Cerebellar cortex (tissue), 1 donor: ENCODE measurements at regions not wholly inside any gene's neighbourhood (a gene's known extent, or its start where the extent isn't known, plus 50 kb on each side); places are given as distances from the start of the nearest gene placed in this dataset.
A peak's percentile ranks its signal among the peaks of the same experiment; 100 is the strongest.

Experiments used
- DNase-seq: peaks from one replicate; pipeline ENCODE4 v3.0.0-alpha.2; 2015; ENCODE audit warnings: low spot score

GRCh38 chr15:31151301-31152233 is 50.0 kb upstream of the TRPM1 start:
- DNase-seq: no peak

DNA sequence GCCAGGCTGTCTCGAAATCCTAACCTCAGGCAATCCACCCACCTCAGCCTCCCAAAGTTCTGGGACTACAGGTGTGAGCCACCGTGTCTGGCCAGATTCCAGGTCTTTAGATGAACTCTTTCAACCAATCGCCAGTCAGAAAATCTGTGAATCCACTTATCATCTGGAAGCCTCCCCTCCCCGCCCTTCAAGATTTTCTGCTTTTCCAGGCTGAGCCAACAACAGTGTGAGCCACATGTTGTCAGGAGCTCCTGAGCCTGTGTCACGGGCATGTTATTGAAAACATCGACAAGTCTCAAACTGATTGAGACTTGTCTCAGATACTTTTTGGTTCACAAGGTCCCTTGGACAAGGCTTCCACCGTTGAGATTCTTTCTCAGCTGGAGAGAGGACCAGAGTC is 52.0 kb upstream of the TRPM1 start:
- no peak for DNase-seq

DNA sequence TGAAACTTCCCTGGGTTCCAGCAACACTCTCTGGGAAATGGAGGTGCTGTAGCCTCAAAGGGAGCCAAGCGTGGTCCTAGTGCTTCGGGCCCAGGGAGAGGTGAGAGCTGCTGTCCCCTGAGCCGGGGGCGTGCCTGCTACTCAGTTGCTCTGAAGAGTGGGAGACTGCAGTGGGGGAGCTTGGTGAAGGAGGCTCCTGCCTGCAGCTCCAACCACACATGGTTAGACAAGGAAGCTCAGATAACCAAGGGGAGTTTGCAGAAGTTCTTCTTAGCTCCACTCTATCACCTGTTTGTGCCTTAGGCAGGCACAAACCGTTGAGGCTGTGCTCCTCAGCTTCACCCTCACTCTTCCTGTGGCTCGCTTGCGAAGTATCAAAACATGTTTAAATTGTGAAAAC is 53.6 kb upstream of the TRPM1 start:
- DNase-seq: no peak

DNA sequence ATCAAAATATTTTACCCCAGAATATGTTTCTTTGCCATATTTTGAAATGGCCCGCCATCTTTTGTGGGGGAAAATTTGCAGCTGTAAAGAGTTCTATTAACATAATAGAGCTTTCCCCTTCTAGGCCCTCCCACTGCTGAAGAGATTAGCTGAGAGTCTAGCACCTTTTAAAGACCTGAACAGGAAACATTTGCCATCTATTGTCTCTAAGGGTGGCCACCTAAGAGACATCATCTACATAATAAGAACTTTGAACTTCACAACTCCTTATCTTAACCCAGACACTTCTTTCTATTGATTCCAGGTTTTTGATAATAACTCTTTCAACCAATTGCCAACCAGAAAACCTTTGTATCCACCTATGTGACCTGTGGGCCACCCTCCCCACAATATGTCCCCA is 54.7 kb upstream of the TRPM1 start:
- no peak for DNase-seq

GRCh38 chr15:31156808-31157207 is 55.3 kb upstream of the TRPM1 start:
- no peak for DNase-seq

GRCh38 chr15:31157644-31158069 is 56.1 kb upstream of the TRPM1 start:
- DNase-seq: no peak

GRCh38 chr15:31158858-31159569 is 57.5 kb upstream of the TRPM1 start:
- DNase-seq: no peak

- no peak for DNase-seq
Observed at GRCh38 chr15:31159837-31160236, 58.3 kb upstream of the TRPM1 start.

- no peak for DNase-seq
Observed at GRCh38 chr15:31160297-31160696, 58.8 kb upstream of the TRPM1 start.

DNA sequence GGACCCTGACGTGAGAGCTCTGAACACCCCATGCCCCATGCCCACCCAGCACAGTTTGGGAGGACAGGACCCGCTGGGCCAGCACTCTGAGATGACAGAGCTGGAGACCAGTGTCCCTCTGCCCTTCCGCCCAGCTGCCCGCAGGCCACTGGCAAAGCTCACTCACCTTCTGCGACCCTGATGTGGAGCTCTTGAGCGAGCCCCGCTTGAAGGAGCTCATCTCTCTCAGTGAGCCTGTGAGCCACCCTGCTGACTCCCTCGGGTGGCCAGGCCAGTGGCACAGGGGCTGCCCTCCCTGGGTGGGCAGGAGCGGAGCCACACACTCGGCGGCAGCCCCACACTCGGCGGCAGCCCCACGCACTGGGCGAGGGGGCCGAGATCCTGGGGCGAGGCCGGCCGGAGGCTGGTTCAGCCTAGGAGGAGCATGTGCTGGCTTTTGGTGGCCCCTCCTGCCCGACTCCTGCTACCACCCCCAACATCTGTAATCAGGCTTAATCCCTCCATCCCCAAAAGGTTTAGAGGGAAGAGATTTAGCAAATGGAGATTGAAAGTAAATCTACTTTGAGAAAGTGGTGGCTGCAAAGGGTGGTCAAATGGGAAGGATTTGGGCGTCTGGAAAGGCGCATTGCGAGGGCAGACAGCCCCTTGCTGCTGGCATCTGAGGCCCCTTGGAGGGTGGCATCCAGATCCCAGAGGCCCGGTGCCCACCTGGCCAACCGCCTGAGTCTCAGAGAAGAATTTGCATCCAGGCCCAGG is 59.4 kb upstream of the TRPM1 start:
- DNase-seq: no peak

DNA sequence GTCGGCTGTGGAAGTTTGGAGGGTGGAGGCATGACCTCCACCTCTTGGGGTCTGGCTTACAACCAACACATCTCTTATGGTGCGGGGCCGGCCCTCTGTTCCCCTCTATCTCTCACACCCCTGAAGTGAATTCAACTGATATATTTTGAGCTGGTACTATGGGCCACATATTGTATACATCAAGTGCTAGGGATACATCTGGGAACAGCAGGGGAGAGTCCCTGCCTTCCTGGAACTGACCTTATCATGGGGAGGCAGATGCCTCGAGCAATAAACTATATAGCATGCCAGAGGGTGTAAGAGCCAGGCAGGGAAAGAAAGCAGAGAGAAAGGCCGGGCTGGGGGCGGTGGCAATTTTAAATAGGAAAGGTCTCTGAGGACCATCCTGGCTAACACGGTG is 60.4 kb upstream of the TRPM1 start:
- no peak for DNase-seq

DNA sequence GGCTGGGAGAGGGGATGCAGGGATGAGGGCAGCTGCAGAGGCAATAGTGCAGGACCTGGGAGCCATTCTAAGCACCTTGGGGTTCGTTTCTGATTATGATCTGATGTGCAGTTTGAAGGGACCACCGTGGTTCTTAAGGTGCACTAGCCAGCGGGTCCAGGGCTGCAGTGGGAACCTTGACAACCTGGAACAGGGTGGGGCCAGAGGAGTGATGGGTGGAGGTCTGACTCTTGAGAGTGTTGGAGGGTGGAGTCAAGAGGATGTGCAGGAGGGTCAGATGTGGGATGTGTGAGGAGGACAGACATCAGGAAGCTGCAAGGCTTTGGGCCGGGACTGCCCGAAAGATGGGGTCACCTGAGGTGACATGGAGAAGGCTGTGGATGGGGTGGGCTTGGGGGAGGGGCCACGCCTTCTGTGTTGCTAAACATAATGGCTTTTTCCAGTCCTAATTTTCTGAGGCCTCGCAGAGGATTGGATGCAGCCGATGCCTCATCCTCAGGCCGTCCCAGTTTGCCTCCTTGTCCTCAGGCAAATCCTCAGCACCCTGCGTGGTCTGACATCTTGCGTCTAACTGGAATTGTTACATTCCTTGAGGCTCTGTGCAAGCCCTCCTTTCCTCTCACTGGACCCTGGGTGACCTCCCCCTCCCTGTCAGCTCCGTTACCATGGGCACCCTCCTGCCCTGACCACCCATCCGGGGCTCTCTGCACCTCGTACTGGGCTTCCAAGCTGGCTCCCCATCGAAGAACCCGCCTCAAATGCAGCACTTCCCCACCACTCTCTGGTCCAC is 61.4 kb upstream of the TRPM1 start:
- DNase-seq: no peak

- DNase-seq: no peak
Observed at GRCh38 chr15:31163769-31164572, 62.4 kb upstream of the TRPM1 start.

DNA sequence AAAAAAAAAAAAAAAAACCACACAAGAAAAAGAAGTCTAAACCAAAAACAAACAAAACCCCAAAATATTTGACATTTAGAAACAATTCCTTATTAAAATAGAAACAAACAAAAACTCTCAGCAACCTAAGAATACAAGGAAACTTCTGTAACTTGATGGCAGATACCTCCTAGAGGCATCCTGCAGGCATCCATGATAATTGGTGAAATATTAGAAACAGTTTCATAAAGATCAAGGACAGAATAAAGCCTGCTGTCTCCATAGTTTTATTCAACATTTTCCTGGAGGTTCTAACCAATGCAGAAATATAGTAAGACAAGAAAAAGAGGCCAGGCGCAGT is 63.0 kb upstream of the TRPM1 start:
- no peak for DNase-seq

DNA sequence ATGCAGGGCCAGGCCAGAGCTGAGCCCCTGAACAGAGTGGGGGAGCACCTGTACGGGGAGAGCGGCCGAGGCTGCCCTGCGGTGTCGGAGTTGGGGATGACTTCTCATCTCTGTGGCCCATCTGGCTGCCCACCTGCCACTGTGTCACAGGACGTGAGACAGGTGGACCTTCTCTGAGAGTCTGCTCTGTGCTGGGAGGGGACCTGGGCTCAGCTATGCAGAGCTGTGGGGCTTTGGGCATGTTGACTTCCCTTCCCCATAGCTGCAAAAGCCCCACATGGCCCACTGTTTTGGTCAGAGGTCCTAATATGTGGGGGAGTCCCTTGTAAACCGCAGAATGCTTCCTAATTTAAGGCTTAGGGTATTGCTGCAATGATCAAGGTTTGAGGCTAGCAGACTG is 68.0 kb upstream of the TRPM1 start:
- DNase-seq: no peak

DNA sequence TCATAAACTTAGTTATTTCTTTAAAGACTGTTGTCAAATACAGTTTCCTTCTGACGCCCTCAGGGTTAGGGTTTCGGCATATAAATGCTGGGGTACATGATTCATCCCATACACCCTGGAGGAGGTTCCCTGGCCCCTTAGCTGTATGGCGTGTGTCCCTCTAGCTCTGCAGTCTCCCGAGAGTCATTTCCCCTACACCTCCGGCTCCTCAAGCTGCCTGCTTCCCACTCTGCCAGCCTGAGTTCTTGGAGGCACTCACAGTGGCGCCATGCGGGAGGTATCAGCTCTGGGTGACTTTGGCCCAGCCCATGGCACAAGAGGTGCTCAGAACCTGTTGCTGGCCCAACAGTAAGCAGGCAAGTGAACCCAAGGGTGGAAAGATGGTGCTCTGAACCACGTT is 70.2 kb upstream of the TRPM1 start:
- no peak for DNase-seq

GRCh38 chr15:31172606-31173005 is 71.1 kb upstream of the TRPM1 start:
- no peak for DNase-seq

GRCh38 chr15:31173790-31174450 is 72.4 kb upstream of the TRPM1 start:
- peak; percentile 58 for DNase-seq

DNA sequence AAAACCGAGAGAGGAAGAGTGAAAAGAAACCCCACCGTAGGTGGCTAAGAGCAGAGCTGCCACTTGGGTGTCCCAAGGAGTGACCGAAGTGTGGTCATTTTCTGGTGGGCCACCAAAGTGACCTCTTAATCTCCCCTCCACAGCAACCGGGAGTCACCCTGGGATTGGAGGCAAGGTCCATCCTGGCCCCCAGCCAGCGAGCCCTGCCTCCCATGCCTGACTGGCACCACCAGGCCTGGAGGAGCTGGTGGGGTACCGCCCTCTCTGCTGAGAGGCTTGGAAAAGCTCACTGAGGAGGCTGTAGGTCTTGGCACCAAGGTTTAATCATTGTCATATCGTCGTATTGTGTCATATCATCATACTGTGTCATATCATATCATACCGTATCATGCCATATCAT is 74.0 kb upstream of the TRPM1 start:
- DNase-seq: no peak

DNA sequence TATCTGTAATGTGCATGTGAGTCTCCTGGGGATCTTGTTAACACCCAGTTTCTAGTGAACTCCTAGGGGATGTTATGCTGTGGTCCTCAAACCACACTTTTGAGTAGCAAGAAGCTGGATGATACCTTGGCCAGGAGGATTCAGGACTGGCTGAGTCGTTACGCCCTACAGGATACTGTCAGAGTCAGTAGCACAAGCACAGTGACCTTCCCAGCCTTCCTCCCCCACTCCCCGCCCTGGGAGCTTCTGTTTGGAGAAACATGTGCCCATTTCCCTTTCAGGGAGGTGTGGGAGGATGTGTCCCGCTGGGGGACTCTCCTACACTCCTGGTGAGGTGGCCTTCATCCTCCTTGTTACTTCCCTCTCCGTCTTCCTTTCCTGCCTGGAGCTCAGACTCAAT is 76.4 kb upstream of the TRPM1 start:
- no peak for DNase-seq

- DNase-seq: no peak
Observed at GRCh38 chr15:31178705-31179104, 77.2 kb upstream of the TRPM1 start.
